ENCODE measurements at regions not wholly inside any gene's neighbourhood (a gene's known extent, or its start where the extent isn't known, plus 50 kb on each side); places are given as distances from the start of the nearest gene placed in this dataset. TPM values are rescaled to one million over a fixed set of nuclear protein-coding genes. Genes with fewer than 3 reads are reported as not detected.
"Not testable (repeated sequence)": the region's sequence is repeated elsewhere in the genome, so short reads cannot be mapped to it uniquely, and the experiment has no call there.

DNA sequence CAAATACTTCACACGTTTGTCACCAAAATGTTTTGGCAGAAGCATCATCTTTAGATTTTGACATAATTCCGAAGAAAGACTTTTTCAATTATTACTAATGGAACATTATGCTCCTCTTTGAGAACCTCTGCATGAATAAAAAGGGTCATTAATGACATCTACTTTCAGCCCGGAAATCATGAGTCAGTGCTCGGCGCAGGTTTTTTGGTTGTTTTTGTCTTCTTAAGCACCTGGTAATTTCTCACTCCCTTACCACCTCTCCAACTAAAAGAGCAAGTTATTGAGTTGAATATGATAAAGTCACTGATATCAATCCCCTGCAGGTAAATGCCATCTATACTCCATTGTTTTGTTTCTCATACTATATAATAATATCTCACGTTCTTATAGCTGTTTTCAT, 113.0 kb upstream of the PBX1 start:
- DNase-seq: no peak

DNA sequence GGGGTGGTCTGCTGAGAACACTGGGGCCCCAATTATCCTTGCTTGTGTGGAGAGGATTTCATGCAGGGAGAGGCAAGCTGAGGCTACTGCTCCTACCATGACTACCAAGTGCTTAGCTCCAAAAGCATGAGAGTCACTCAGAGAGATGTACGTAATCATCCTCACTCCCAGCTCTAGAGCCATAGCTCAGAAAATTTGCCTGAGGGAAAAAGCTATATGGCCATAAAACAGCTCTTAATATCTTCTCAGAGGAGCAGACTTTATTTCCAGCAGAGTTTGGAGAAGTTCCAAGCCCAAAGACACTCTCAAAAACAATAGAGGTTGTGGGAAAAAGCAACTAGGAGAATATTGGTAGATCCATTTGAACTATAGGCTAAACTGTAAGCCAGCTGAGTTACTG, 106.4 kb upstream of the PBX1 start:
- no peak for DNase-seq

DNA sequence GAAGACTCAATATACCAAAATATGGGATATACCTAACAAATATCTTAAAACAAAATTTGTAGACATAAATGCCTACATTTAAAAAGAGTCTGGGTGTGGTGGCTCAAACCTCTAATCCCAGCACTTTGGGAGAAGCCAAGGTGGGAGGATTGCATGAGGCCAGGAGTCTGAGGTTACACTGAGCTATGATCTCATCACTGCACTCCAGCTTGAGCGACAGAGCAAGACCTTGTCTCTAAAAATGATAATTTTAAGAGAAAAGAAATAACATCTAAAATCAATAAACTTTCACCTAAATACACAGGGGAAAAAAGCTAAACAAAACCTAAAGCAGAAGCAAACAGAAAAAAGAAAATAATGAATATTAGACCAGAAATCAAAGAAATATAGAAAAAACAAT, 102.7 kb upstream of the PBX1 start:
- DNase-seq: no peak

DNA sequence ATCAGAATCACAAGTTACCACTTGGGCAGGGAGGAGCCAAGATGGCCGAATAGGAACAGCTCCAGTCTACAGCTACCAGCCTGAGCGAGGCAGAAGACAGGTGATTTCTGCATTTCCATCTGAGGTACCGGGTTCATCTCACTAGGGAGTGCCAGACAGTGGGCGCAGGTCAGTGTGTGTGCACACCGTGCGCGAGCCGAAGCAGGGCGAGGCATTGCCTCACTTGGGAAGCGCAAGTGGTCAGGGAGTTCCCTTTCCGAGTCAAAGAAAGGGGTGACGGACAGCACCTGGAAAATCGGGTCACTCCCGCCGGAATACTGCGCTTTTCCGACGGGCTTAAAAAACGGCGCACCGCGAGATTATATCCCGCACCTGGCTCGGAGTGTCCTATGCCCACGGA, 99.8 kb upstream of the PBX1 start:
- DNase-seq: not testable (repeated sequence)

DNA sequence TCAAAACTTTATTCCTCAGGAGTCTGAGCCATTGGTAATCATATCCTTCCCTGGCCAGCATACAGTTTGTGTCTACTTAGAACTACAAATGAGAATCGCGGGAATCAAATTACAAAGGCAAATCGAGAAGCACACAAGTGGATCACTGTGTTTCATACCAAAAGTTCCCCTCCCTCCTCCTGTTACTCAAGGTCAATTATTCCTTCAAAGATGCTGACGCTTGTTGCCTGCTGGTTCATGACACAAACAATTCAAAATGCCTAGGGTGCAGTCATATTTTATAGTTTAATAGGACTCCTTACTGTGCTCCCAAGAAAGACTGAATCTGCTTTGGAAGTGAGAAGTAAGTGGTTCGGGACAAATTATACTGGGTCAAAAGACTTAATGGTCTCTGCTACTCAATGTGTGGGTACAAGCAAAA, 93.0 kb upstream of the PBX1 start:
- no peak for DNase-seq

DNA sequence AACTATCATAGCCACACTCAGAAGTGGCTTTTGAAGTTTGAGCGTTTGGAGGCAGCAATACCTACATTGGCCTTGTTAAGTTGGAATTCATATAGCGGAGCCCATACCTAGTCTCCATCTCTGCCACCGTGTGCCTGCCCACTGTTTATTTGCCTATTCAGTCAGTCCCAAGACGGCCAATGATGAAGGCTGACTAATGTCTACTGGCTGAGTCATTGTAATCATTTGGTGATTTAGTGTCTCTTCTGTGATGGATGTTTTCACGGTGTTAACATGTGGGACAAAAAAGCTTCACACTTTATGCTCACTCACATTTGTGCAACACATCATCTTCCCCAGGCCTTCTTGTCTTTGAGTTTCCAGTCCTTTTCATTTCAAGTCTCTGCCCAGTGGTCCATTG, 92.6 kb upstream of the PBX1 start:
- no peak for DNase-seq

DNA sequence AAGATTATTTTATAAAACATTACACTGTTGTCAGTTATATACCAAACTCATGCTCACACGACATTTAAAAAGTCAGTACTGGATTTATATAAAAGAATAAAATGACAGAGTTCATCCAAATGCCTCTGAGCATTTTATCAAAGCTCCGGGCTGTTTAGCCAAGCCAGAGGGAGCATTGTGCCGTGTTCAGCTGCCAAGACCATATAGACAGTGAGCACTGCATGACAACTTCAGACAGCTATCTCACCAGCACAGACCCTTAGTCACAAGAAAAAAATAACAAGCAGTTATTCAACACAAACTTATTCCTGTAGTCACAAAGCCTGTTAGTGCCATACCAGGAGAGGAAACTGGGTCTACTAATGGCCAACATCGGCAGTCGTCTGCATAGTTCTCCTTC, 88.0 kb upstream of the PBX1 start:
- no peak for DNase-seq

DNA sequence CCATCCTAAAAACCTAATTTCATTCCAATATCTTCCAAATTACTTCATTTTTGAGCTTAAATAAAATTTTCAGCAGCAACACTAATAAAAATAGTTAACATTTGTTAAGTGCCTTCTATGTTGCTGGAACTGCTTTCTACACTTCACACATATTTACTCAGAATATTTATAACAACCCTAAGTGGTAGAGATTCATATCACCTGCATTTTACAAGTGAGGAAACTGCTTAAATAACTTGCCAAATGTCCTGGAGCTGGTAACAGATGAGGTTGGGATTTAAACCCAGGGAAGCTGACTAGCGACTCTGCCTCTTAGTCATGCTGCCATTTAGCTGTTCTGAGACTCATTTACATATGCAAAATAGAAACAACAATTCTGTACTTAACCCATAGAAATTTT, 86.1 kb upstream of the PBX1 start:
- no peak for DNase-seq

DNA sequence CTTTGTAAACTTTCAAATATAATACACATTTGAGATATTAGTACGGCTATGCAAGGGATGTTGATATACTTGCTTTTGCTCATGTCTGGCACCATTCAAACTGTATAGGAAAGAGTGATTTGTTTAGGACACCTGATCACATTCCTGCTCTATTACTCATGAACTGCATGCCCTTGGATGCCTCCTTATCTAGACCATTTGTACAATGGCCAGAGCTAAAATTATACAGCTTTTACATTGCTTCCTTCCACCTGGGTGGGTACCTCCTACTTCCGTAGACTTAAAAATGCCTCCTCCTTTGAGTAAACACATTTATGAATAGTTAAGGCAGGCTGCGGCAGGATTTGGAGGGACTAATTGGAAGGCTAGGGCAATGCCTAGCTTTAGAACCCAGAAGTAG, 85.4 kb upstream of the PBX1 start:
- no peak for DNase-seq

DNA sequence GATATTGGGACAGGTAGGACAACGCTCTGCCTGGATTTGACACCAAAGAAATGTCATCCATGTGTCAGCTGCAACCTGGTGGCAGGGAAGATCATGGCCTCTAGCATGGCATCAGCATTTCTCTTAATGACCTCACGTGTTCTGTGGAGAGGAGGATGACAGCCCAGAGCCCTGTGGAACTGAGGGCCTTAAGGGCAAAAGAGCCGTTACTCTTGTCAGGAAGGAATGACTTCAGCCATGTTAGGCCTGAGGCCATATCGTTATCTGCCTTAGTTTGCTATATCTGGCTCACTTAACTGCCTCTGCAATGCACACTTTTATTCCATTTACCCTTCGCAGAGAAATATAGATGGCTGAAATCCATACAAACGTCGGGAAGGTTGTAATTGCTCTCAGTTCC, 83.2 kb upstream of the PBX1 start:
- no peak for DNase-seq

DNA sequence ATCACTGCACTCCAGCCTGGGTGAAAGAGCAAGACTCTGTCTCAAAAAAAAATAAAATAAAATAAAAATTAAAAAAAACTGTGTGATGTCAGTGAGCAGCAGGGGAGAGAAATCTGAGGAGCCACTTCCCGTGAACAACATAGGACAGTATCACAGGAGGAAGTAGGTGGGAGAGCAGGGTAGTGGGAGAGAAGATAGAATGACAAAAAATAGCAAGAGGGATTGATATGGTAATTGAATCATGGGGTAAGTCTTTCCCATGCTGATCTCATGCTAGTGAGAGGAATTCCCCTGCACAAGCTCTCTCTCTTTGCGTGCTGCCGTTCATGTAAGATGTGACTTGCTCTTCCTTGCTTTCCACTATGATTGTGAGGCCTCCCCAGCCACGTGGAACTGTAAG, 81.6 kb upstream of the PBX1 start:
- no peak for DNase-seq

DNA sequence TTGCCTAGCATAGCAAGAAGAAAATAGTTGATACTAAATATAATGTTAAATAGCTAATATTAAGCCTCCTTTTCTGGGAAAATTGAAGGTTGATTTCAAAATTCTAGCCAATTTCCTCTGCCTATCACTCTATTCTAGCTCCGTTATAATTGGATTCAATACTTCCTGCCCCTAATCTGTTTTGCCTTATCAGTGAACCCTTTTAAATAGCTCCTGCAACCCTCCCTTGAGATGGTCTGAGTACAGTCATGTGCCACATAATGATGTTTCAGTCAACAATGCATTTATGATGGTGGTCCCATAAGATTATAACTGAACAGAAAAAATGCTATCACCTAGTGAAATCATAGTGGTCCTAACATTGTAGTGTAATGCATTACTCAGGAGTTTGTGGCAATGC, 79.7 kb upstream of the PBX1 start:
- no peak for DNase-seq

DNA sequence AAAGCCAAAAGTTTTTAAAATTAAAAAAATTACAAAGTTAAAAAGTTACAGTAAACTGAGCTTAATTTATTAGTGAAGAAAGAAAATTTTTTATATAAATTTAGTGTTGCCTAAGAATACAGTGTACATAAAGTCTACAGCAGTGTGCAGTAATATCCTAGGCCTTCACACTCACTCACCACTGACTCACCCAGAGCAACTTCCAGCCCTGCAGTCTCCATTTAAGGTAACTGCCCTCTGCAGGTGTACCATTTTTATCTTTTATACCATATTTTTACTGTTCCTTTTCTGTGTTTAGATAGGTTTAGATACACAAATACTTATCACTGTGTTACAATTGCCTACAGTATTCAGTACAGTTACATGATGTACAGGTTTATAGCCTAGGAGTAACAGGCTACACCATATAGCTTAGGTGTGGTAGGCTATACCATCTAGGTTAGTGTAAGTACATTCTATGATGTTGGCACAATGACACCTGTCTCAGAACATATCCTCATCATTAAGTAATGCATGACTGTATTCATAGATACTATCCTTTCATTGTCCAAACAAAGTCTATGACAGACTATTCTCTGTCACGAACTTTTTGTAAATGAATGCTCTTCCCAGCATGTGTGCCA, 78.6 kb upstream of the PBX1 start:
- no peak for DNase-seq

DNA sequence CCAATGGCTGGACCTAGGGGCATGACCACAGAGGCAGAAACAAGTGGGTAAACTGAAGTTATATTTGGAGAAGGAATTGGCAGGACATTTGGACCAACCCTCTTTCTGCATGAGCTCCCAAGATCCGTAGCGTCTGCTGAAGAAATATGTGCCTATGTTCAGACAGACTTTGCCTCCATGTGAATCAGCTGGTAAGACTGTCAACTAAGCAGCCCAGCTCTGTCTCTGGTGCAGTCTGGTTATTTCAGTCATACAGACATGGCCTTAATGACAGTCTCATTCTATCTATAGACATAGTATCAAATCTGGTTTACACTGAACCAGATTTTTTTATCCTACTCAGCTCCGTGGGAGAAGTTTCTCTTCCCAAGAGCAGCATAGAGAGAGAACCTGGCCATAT, 63.1 kb upstream of the PBX1 start:
- DNase-seq: no peak

DNA sequence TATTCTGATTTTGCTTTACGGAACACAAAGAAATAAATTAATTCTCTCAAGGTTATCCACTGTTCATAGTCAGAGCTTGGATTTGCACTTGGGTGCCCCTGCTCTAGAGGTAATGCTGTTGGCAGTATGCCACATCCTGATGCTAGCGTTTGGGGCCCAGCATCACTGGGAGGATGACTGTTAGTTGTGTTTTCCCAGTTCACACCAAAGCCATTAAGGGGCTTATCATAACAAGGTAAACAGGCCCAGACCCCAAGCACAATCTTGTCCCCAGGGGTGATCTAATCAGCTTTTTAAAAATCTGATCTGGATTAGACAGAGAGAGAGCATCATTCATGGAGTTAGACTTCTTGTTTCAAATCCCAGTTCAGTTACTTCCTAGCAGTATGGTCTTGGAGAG, 60.2 kb upstream of the PBX1 start:
- no peak for DNase-seq

DNA sequence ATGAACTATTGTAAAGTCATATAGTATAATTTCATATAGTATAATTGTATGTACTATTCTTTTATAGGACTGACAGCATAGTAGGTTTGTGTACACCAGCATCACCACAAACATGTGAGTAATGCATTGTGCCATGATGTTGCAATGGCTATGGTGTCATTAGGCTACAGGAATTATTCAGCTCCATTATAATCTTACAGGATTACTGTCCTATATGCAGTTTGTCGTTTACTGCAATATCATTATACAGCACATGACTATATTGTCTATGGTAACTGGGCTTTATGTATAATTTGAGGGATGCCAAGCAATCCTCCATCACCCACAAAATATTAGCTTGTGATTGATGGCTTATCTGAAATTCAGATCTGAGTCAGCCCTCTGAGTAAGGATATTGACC, 54.2 kb upstream of the PBX1 start:
- no peak for DNase-seq

Small RNAs in the stretch of these regions (small RNA-seq; reads per million reads assigned to genes)
- gene RF00012 (ENCODE audit: low replicate concordance) (not detected), gene RNA5SP62 (ENCODE audit: low replicate concordance) (0.05 reads per million), gene RNA5SP63 (ENCODE audit: low replicate concordance) (not detected), gene RNU5F-6P (ENCODE audit: low replicate concordance) (not detected)

Data from tongue (tissue), 2 donors.